Endothelial cell (in vitro differentiated cells): ENCODE measurements at regions not wholly inside any gene's neighbourhood (a gene's known extent, or its start where the extent isn't known, plus 50 kb on each side); places are given as distances from the start of the nearest gene placed in this dataset.

Experiments used
- DNase-seq: peaks from one replicate; pipeline ENCODE4 v3.0.0; 2021; ENCODE audit warnings: low spot score
- H3K27ac Mint-ChIP-seq: one replicate; pipeline ENCODE4 v1.8.0; 2021; ENCODE audit warnings: mixed read lengths, inconsistent platforms; ENCODE audit not compliant: unreplicated experiment
- H3K27me3 Mint-ChIP-seq: one replicate; pipeline ENCODE4 v1.8.0; 2021; ENCODE audit warnings: mild to moderate bottlenecking, moderate library complexity, mixed read lengths, inconsistent platforms; ENCODE audit not compliant: unreplicated experiment
- H3K36me3 Mint-ChIP-seq: one replicate; pipeline ENCODE4 v1.8.0; 2021; ENCODE audit warnings: mild to moderate bottlenecking, low read depth, mixed read lengths, inconsistent platforms; ENCODE audit not compliant: unreplicated experiment
- H3K4me1 Mint-ChIP-seq: one replicate; pipeline ENCODE4 v1.8.0; 2021; ENCODE audit warnings: mild to moderate bottlenecking, mixed read lengths, inconsistent platforms; ENCODE audit not compliant: unreplicated experiment
- H3K4me3 Mint-ChIP-seq: one replicate; pipeline ENCODE4 v1.8.0; 2021; ENCODE audit warnings: mild to moderate bottlenecking, mixed read lengths, inconsistent platforms; ENCODE audit not compliant: unreplicated experiment
- H3K9me3 Mint-ChIP-seq: one replicate; pipeline ENCODE4 v1.8.0; 2021; ENCODE audit warnings: mixed read lengths, inconsistent platforms; ENCODE audit not compliant: unreplicated experiment
- TF ChIP-seq, protein P1 (sequence below): fragments of 200-600 bp; sonication (generic); IDR thresholded peaks from one replicate; pipeline ENCODE4 v1.5.0; 2021; ENCODE audit warnings: antibody characterized with exemption; ENCODE audit not compliant: unreplicated experiment

- TF ChIP-seq, protein P1, sequence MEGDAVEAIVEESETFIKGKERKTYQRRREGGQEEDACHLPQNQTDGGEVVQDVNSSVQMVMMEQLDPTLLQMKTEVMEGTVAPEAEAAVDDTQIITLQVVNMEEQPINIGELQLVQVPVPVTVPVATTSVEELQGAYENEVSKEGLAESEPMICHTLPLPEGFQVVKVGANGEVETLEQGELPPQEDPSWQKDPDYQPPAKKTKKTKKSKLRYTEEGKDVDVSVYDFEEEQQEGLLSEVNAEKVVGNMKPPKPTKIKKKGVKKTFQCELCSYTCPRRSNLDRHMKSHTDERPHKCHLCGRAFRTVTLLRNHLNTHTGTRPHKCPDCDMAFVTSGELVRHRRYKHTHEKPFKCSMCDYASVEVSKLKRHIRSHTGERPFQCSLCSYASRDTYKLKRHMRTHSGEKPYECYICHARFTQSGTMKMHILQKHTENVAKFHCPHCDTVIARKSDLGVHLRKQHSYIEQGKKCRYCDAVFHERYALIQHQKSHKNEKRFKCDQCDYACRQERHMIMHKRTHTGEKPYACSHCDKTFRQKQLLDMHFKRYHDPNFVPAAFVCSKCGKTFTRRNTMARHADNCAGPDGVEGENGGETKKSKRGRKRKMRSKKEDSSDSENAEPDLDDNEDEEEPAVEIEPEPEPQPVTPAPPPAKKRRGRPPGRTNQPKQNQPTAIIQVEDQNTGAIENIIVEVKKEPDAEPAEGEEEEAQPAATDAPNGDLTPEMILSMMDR = no peak
- Mint-ChIP-seq H3K27ac (no peak overlapping the region), H3K4me3 (no peak overlapping the region), H3K4me1 (no peaks in the 10 kb centered on the region), H3K36me3 (no peaks in the 10 kb centered on the region), H3K27me3 (no peaks in the 10 kb centered on the region), H3K9me3 (no peaks in the 10 kb centered on the region)
- no peak for DNase-seq
Measured at GRCh38 chr20:7004801-7005200, 237.3 kb downstream of the BMP2 start.

DNA sequence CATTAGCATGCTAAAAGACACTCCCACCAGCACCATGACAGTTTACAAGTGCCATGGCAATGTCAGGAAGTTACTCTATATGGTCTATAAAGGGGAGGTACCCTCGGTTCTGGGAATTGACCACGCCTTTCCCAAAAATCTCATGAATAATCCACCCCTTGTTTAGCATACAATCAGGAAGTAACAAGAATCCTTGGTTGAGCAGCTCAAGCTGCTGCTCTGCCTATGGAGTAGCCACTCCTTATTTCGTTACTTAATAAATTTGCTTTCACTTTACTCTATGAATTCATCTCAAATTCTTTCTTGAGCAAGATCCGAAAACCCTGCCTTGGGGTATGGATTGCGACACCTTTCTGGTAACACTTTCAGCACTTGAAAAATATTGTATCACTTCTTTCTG is 243.0 kb downstream of the BMP2 start:
- no peaks in the 10 kb centered on the region for H3K4me1 Mint-ChIP-seq
- H3K36me3 Mint-ChIP-seq = no peaks in the 10 kb centered on the region
- no peak overlapping the region for H3K4me3 Mint-ChIP-seq

GRCh38 chr20:7015257-7015656 is 247.8 kb downstream of the BMP2 start:
- no peak for DNase-seq
- no peak overlapping the region for H3K4me3 Mint-ChIP-seq
- H3K4me1 Mint-ChIP-seq = no peaks in the 10 kb centered on the region
- TF ChIP-seq, protein P1 = no peak
- H3K27ac Mint-ChIP-seq = no peak overlapping the region
- no peaks in the 10 kb centered on the region for H3K9me3 Mint-ChIP-seq
- peaks cover 2% of the 10 kb centered on the region for H3K27me3 Mint-ChIP-seq
- no peaks in the 10 kb centered on the region for H3K36me3 Mint-ChIP-seq

More for the DNA sequence above, 243.0 kb downstream of the BMP2 start:
- Mint-ChIP-seq H3K9me3 (no peaks in the 10 kb centered on the region), H3K27ac (no peak overlapping the region), H3K27me3 (peaks cover 2% of the 10 kb centered on the region)
- DNase-seq = no peak
- TF ChIP-seq, protein P1 = no peak

- no peak overlapping the region for H3K27ac Mint-ChIP-seq
- H3K4me1 Mint-ChIP-seq = no peaks in the 10 kb centered on the region
- H3K4me3 Mint-ChIP-seq = no peak overlapping the region
- no peaks in the 10 kb centered on the region for H3K27me3 Mint-ChIP-seq
- TF ChIP-seq, protein P1 = no peak
- DNase-seq = no peak
- peaks cover 10% of the 10 kb centered on the region for H3K9me3 Mint-ChIP-seq
- peaks cover 5% of the 10 kb centered on the region for H3K36me3 Mint-ChIP-seq
Measured at GRCh38 chr20:7022597-7022996, 255.1 kb downstream of the BMP2 start.

GRCh38 chr20:7025635-7026034 is 258.1 kb downstream of the BMP2 start:
- H3K27me3 Mint-ChIP-seq = no peaks in the 10 kb centered on the region
- no peak overlapping the region for H3K4me3 Mint-ChIP-seq
- H3K36me3 Mint-ChIP-seq = peaks cover 5% of the 10 kb centered on the region
- no peak overlapping the region for H3K27ac Mint-ChIP-seq
- H3K4me1 Mint-ChIP-seq = no peaks in the 10 kb centered on the region
- TF ChIP-seq, protein P1 = no peak
- peaks cover 10% of the 10 kb centered on the region for H3K9me3 Mint-ChIP-seq
- no peak for DNase-seq
